Naive thymus-derived CD4-positive, alpha-beta T cell (primary cell): ENCODE measurements at regions not wholly inside any gene's neighbourhood (a gene's known extent, or its start where the extent isn't known, plus 50 kb on each side); places are given as distances from the start of the nearest gene placed in this dataset.

Experiments
- ATAC-seq: fragments of 150-1000 bp; cut with Tn5 transposase; 2 replicates; pipeline ENCODE4 v1.10.0; 2021; ENCODE audit warnings: mild to moderate bottlenecking, moderate library complexity
- CTCF ChIA-PET: fragments of 350-600 bp; sonication (Branson Sonifier 250); formaldehyde crosslinking; loops from one replicate; lab custom pipeline; 2021; ENCODE audit warnings: antibody characterized with exemption; lab: Charles Lee
- POLR2A ChIA-PET: fragments of 350-600 bp; sonication (Branson Sonifier 250); formaldehyde crosslinking; loops from one replicate; lab custom pipeline; 2021; ENCODE audit warnings: antibody characterized with exemption, inconsistent platforms; lab: Charles Lee
- DNase-seq, 9 donors: peaks; one replicate each; pipeline versions ENCODE4 v3.0.0 to v3.0.0-alpha.2; 2020 to 2022; ENCODE audit warnings: mixed read lengths in 1 of 9
- H3K27ac ChIP-seq: one replicate; pipeline ENCODE4 v1.7.0; 2013; ENCODE audit warnings: mild to moderate bottlenecking, low read depth, low read length, moderate library complexity
- H3K27me3 ChIP-seq, 2 donors: one replicate each; pipeline ENCODE4 v1.7.0; 2013; ENCODE audit warnings: low read length in 2 of 2, mild to moderate bottlenecking in 2 of 2, moderate library complexity in 2 of 2; ENCODE audit not compliant: control insufficient read depth in 2 of 2, insufficient read depth in 2 of 2
- H3K36me3 ChIP-seq, 3 experiments: 1 replicate in 2 of 3; 2 replicates in 1 of 3; pipeline ENCODE4 v1.7.0; 2013; ENCODE audit warnings: low read length in 3 of 3, mild to moderate bottlenecking in 3 of 3, moderate library complexity in 1 of 3; ENCODE audit not compliant: insufficient read depth in 3 of 3, control insufficient read depth in 2 of 3
- H3K4me1 ChIP-seq, 2 donors: one replicate each; pipeline ENCODE4 v1.7.0; 2013; ENCODE audit warnings: low read length in 2 of 2, mild to moderate bottlenecking in 2 of 2, moderate library complexity in 1 of 2; ENCODE audit not compliant: control insufficient read depth in 2 of 2, insufficient read depth in 2 of 2
- H3K4me3 ChIP-seq: 2 replicates; pipeline ENCODE4 v1.7.0; 2013; ENCODE audit warnings: mild to moderate bottlenecking, low read length
- H3K9me3 ChIP-seq, 3 experiments: 1 replicate in 2 of 3; 2 replicates in 1 of 3; pipeline ENCODE4 v1.7.0; 2013; ENCODE audit warnings: low read length in 3 of 3; ENCODE audit not compliant: control insufficient read depth in 2 of 3
- H3K27ac Mint-ChIP-seq, 9 donors: one replicate each; pipeline ENCODE4 v1.8.0; 2020 to 2022; ENCODE audit warnings: mixed read lengths in 9 of 9, mild to moderate bottlenecking in 8 of 9, moderate library complexity in 5 of 9, inconsistent platforms in 2 of 9
- H3K27me3 Mint-ChIP-seq, 5 donors: one replicate each; pipeline ENCODE4 v1.8.0; 2021 to 2022; ENCODE audit warnings: mixed read lengths in 5 of 5, mild to moderate bottlenecking in 1 of 5
- H3K36me3 Mint-ChIP-seq, 5 donors: one replicate each; pipeline ENCODE4 v1.8.0; 2020 to 2022; ENCODE audit warnings: mixed read lengths in 5 of 5, mild to moderate bottlenecking in 3 of 5, inconsistent platforms in 1 of 5
- H3K4me1 Mint-ChIP-seq, 7 donors: one replicate each; pipeline ENCODE4 v1.8.0; 2020 to 2022; ENCODE audit warnings: mixed read lengths in 7 of 7, mild to moderate bottlenecking in 3 of 7, inconsistent platforms in 1 of 7
- H3K4me3 Mint-ChIP-seq, 10 donors: one replicate each; pipeline ENCODE4 v1.8.0; 2020 to 2022; ENCODE audit warnings: mild to moderate bottlenecking in 10 of 10, mixed read lengths in 10 of 10, moderate library complexity in 6 of 10, inconsistent platforms in 2 of 10
- H3K9me3 Mint-ChIP-seq, 11 donors: one replicate each; pipeline ENCODE4 v1.8.0; 2020 to 2022; ENCODE audit warnings: mixed read lengths in 11 of 11, mild to moderate bottlenecking in 4 of 11, inconsistent platforms in 1 of 11, moderate library complexity in 1 of 11
- intact Hi-C, 2 donors: fragments of 100-400 bp; cut with micrococcal nuclease; formaldehyde crosslinking; loops; one replicate each; pipeline ENCODE4 v1.15.1; 2023

- no peaks in the 10 kb centered on the region for H3K36me3 Mint-ChIP-seq
- no peaks in the 10 kb centered on the region for H3K27me3 ChIP-seq
- POLR2A ChIA-PET: no interaction called here
These were observed 509.9 kb downstream of the ZNF608 start for GRCh38 chr5:124236361-124237205.

GRCh38 chr5:124235576-124235975 lies 510.9 kb downstream of the ZNF608 start:
- H3K4me3 Mint-ChIP-seq: no peak overlapping the region
- no peaks in the 10 kb centered on the region for H3K36me3 Mint-ChIP-seq
- H3K27ac Mint-ChIP-seq: no peak overlapping the region
- no peaks in the 10 kb centered on the region for H3K4me1 ChIP-seq
- no peak overlapping the region for H3K27ac ChIP-seq
- H3K4me3 ChIP-seq: no peak overlapping the region
- peaks cover 0 to 12% (median under 1%) of the 10 kb centered on the region in 11 donors for H3K9me3 Mint-ChIP-seq
- ChIA-PET POLR2A (no interaction called here), CTCF (no interaction called here)
- intact Hi-C loops: no loop called here
- H3K9me3 ChIP-seq: no peaks in the 10 kb centered on the region
- H3K27me3 ChIP-seq: no peaks in the 10 kb centered on the region
- DNase-seq (no peak), ATAC-seq (no peak)
- H3K27me3 Mint-ChIP-seq: peaks cover 0 to 3% (median 0%) of the 10 kb centered on the region in 5 donors
- no peaks in the 10 kb centered on the region for H3K36me3 ChIP-seq
- peaks cover 0 to 3% (median 0%) of the 10 kb centered on the region in 7 donors for H3K4me1 Mint-ChIP-seq

More at GRCh38 chr5:124236361-124237205, 509.9 kb downstream of the ZNF608 start:
- H3K4me3 ChIP-seq: no peak overlapping the region
- Mint-ChIP-seq H3K27me3 (no peaks in the 10 kb centered on the region), H3K9me3 (peaks cover 0 to 12% (median under 1%) of the 10 kb centered on the region in 11 donors), H3K27ac (no peak overlapping the region), H3K4me1 (peaks cover 0 to 3% (median 0%) of the 10 kb centered on the region in 7 donors), H3K4me3 (no peak overlapping the region)
- DNase-seq: no peak
- H3K27ac ChIP-seq: no peak overlapping the region
- H3K4me1 ChIP-seq: no peaks in the 10 kb centered on the region
- ATAC-seq: no peak
- H3K36me3 ChIP-seq: no peaks in the 10 kb centered on the region
- CTCF ChIA-PET: no interaction called here
- no peaks in the 10 kb centered on the region for H3K9me3 ChIP-seq
- intact Hi-C loops: no loop called here

DNA sequence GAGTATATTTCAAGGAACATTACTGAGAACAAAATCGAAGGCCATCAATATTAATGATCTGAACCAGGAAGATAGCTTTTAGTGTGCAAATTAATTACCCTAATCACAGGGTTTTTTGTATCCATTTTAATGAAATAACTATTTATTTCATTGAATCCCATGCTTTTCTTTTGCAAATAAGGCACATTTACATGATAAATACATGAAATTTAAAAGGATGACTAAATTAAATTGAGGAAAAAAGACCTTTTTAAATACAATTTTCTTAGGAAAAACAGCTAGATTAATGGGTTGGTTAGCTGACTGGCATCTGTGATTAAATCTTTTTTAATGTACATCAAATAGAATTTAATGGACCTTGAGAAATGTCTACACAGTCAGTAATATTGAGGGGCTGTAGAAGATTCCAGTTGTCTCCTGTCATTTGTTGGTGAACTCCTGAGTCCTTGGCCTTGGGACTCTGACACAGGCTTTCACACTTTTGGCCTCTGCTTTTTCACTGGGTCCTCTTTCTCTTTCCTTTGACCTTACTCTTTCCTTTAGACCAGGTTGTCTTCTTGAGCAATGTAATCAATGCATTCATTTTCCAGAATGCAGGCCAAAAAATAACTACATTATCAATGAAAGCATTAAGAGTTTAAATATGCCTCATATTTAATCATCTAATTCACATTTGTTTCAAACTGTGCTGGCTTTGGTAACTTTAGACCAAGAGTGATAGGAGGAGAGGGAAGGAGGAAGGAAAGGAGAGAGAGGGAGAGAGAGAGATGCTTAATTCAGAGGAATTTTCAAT lies 511.5 kb downstream of the ZNF608 start:
- ChIA-PET POLR2A (no interaction called here), CTCF (no interaction called here)
- Mint-ChIP-seq H3K27me3 (peaks cover 0 to 7% (median 0%) of the 10 kb centered on the region in 5 donors), H3K4me1 (peaks cover 0 to 3% (median 0%) of the 10 kb centered on the region in 7 donors), H3K9me3 (peaks cover 0 to 15% (median 5%) of the 10 kb centered on the region in 11 donors), H3K27ac (no peak overlapping the region), H3K36me3 (peaks cover 0 to 3% (median 0%) of the 10 kb centered on the region in 5 donors), H3K4me3 (no peak overlapping the region)
- H3K27me3 ChIP-seq: no peaks in the 10 kb centered on the region
- no peaks in the 10 kb centered on the region for H3K36me3 ChIP-seq
- intact Hi-C loops: no loop called here
- H3K4me3 ChIP-seq: no peak overlapping the region
- no peaks in the 10 kb centered on the region for H3K9me3 ChIP-seq
- DNase-seq: no peak
- H3K4me1 ChIP-seq: no peaks in the 10 kb centered on the region
- no peak for ATAC-seq
- no peak overlapping the region for H3K27ac ChIP-seq

GRCh38 chr5:124234022-124234769 lies 512.2 kb downstream of the ZNF608 start:
- Histone ChIP-seq H3K4me1 (no peaks in the 10 kb centered on the region), H3K27me3 (no peaks in the 10 kb centered on the region), H3K27ac (no peak overlapping the region), H3K36me3 (no peaks in the 10 kb centered on the region), H3K4me3 (no peak overlapping the region), H3K9me3 (no peaks in the 10 kb centered on the region)
- intact Hi-C loops: no loop called here
- Mint-ChIP-seq H3K4me1 (peaks cover 0 to 3% (median 0%) of the 10 kb centered on the region in 7 donors), H3K4me3 (no peak overlapping the region), H3K9me3 (peaks cover 0 to 13% (median 4%) of the 10 kb centered on the region in 11 donors), H3K27ac (no peak overlapping the region), H3K27me3 (peaks cover 0 to 7% (median 0%) of the 10 kb centered on the region in 5 donors), H3K36me3 (peaks cover 0 to 3% (median 0%) of the 10 kb centered on the region in 5 donors)
- ChIA-PET POLR2A (no interaction called here), CTCF (no interaction called here)
- DNase-seq (no peak), ATAC-seq (no peak)

- CTCF ChIA-PET: interaction anchor here (0.6 kb wide), 1 partner anchor 10 kb away, joined by 3 read pairs; no protein-coding TSS in a partner anchor
- intact Hi-C loops: no loop called here
- H3K9me3 ChIP-seq: no peaks in the 10 kb centered on the region
- H3K4me3 ChIP-seq: no peak overlapping the region
- no peaks in the 10 kb centered on the region for H3K27me3 ChIP-seq
- no peak for ATAC-seq
- H3K4me1 Mint-ChIP-seq: peaks cover 0 to 3% (median 0%) of the 10 kb centered on the region in 7 donors
- no peaks in the 10 kb centered on the region for H3K4me1 ChIP-seq
- no peak overlapping the region for H3K27ac Mint-ChIP-seq
- peaks cover 0 to 11% (median 4%) of the 10 kb centered on the region in 11 donors for H3K9me3 Mint-ChIP-seq
- no peak for DNase-seq
- H3K36me3 Mint-ChIP-seq: peaks cover 0 to 3% (median 0%) of the 10 kb centered on the region in 5 donors
- no peak overlapping the region for H3K27ac ChIP-seq
- no peaks in the 10 kb centered on the region for H3K36me3 ChIP-seq
- H3K4me3 Mint-ChIP-seq: no peak overlapping the region
- peaks cover 0 to 7% (median 0%) of the 10 kb centered on the region in 5 donors for H3K27me3 Mint-ChIP-seq
- POLR2A ChIA-PET: no interaction called here
These were observed 513.9 kb downstream of the ZNF608 start for GRCh38 chr5:124232515-124232914.

- H3K4me1 ChIP-seq: no peaks in the 10 kb centered on the region
- intact Hi-C loops: no loop called here
- peaks cover 0 to 11% (median 5%) of the 10 kb centered on the region in 11 donors for H3K9me3 Mint-ChIP-seq
These were observed 514.6 kb downstream of the ZNF608 start for GRCh38 chr5:124231802-124232201.

More at GRCh38 chr5:124231802-124232201, 514.6 kb downstream of the ZNF608 start:
- H3K4me1 Mint-ChIP-seq: peaks cover 0 to 3% (median 0%) of the 10 kb centered on the region in 7 donors
- peaks cover 0 to 3% (median 0%) of the 10 kb centered on the region in 5 donors for H3K36me3 Mint-ChIP-seq
- Histone ChIP-seq H3K36me3 (no peaks in the 10 kb centered on the region), H3K27ac (no peak overlapping the region), H3K4me3 (no peak overlapping the region), H3K27me3 (no peaks in the 10 kb centered on the region), H3K9me3 (no peaks in the 10 kb centered on the region)
- peaks cover 0 to 7% (median 0%) of the 10 kb centered on the region in 5 donors for H3K27me3 Mint-ChIP-seq
- ChIA-PET POLR2A (no interaction called here), CTCF (no interaction called here)
- H3K27ac Mint-ChIP-seq: no peak overlapping the region
- ATAC-seq (no peak), DNase-seq (no peak)
- H3K4me3 Mint-ChIP-seq: no peak overlapping the region
